ENCODE measurements at regions not wholly inside any gene's neighbourhood (a gene's known extent, or its start where the extent isn't known, plus 50 kb on each side); places are given as distances from the start of the nearest gene placed in this dataset.

GRCh38 chr3:145719114-145719513 is 441.9 kb downstream of the PLOD2 start:
- Mint-ChIP-seq H3K4me1 (no peaks in the 10 kb centered on the region), H3K9me3 (no peaks in the 10 kb centered on the region), H3K27me3 (no peaks in the 10 kb centered on the region), H3K4me3 (no peak overlapping the region), H3K36me3 (ENCODE audit: low read depth) (no peaks in the 10 kb centered on the region), H3K27ac (no peak overlapping the region)
- DNase-seq: no peak
- intact Hi-C loops (cut with micrococcal nuclease): no loop called here

GRCh38 chr3:145721273-145721805 is 439.6 kb downstream of the PLOD2 start:
- H3K27me3 Mint-ChIP-seq: no peaks in the 10 kb centered on the region
- H3K4me1 Mint-ChIP-seq: no peaks in the 10 kb centered on the region
- H3K27ac Mint-ChIP-seq: no peak overlapping the region
- DNase-seq: no peak
- intact Hi-C loops (cut with micrococcal nuclease): no loop called here
- H3K4me3 Mint-ChIP-seq: no peak overlapping the region
- H3K36me3 Mint-ChIP-seq (ENCODE audit: low read depth): no peaks in the 10 kb centered on the region
- no peaks in the 10 kb centered on the region for H3K9me3 Mint-ChIP-seq

GRCh38 chr3:145721815-145722214 is 439.2 kb downstream of the PLOD2 start:
- no peaks in the 10 kb centered on the region for H3K4me1 Mint-ChIP-seq
- no peak overlapping the region for H3K27ac Mint-ChIP-seq

GRCh38 chr3:145727476-145727875 is 433.5 kb downstream of the PLOD2 start:
- DNase-seq: no peak
- H3K27ac Mint-ChIP-seq: no peak overlapping the region
- intact Hi-C loops (cut with micrococcal nuclease): no loop called here
- H3K36me3 Mint-ChIP-seq (ENCODE audit: low read depth): no peaks in the 10 kb centered on the region
- no peaks in the 10 kb centered on the region for H3K9me3 Mint-ChIP-seq
- no peaks in the 10 kb centered on the region for H3K27me3 Mint-ChIP-seq
- no peaks in the 10 kb centered on the region for H3K4me1 Mint-ChIP-seq
- H3K4me3 Mint-ChIP-seq: no peak overlapping the region

More at GRCh38 chr3:145721815-145722214, 439.2 kb downstream of the PLOD2 start:
- Mint-ChIP-seq H3K36me3 (ENCODE audit: low read depth) (no peaks in the 10 kb centered on the region), H3K9me3 (no peaks in the 10 kb centered on the region), H3K27me3 (no peaks in the 10 kb centered on the region), H3K4me3 (no peak overlapping the region)
- DNase-seq: no peak
- intact Hi-C loops (cut with micrococcal nuclease): no loop called here

GRCh38 chr3:145735631-145736030 is 425.4 kb downstream of the PLOD2 start:
- no peaks in the 10 kb centered on the region for H3K9me3 Mint-ChIP-seq
- H3K4me3 Mint-ChIP-seq: no peak overlapping the region
- no peak for DNase-seq
- intact Hi-C loops (cut with micrococcal nuclease): no loop called here
- no peak overlapping the region for H3K27ac Mint-ChIP-seq
- no peaks in the 10 kb centered on the region for H3K27me3 Mint-ChIP-seq
- H3K4me1 Mint-ChIP-seq: no peaks in the 10 kb centered on the region
- no peaks in the 10 kb centered on the region for H3K36me3 Mint-ChIP-seq (ENCODE audit: low read depth)

- Mint-ChIP-seq H3K27me3 (no peaks in the 10 kb centered on the region), H3K4me1 (no peaks in the 10 kb centered on the region), H3K36me3 (ENCODE audit: low read depth) (no peaks in the 10 kb centered on the region), H3K9me3 (no peaks in the 10 kb centered on the region), H3K27ac (no peak overlapping the region), H3K4me3 (no peak overlapping the region)
- DNase-seq: no peak
- intact Hi-C loops (cut with micrococcal nuclease): no loop called here
Observed at GRCh38 chr3:145737952-145738351, 423.0 kb downstream of the PLOD2 start.

- Mint-ChIP-seq H3K36me3 (ENCODE audit: low read depth) (no peaks in the 10 kb centered on the region), H3K27ac (no peak overlapping the region), H3K9me3 (no peaks in the 10 kb centered on the region), H3K27me3 (no peaks in the 10 kb centered on the region), H3K4me3 (no peak overlapping the region), H3K4me1 (no peaks in the 10 kb centered on the region)
- intact Hi-C loops (cut with micrococcal nuclease): no loop called here
- DNase-seq: no peak
Observed at GRCh38 chr3:145739926-145740325, 421.1 kb downstream of the PLOD2 start.

GRCh38 chr3:145750657-145751056 is 410.3 kb downstream of the PLOD2 start:
- no peaks in the 10 kb centered on the region for H3K27me3 Mint-ChIP-seq
- H3K36me3 Mint-ChIP-seq (ENCODE audit: low read depth): no peaks in the 10 kb centered on the region
- no peak for DNase-seq
- intact Hi-C loops (cut with micrococcal nuclease): no loop called here
- H3K4me1 Mint-ChIP-seq: no peaks in the 10 kb centered on the region
- H3K9me3 Mint-ChIP-seq: no peaks in the 10 kb centered on the region
- H3K4me3 Mint-ChIP-seq: no peak overlapping the region
- H3K27ac Mint-ChIP-seq: no peak overlapping the region

- H3K27ac Mint-ChIP-seq: no peak overlapping the region
- H3K27me3 Mint-ChIP-seq: no peaks in the 10 kb centered on the region
- H3K4me1 Mint-ChIP-seq: no peaks in the 10 kb centered on the region
- no peaks in the 10 kb centered on the region for H3K36me3 Mint-ChIP-seq (ENCODE audit: low read depth)
- no peak overlapping the region for H3K4me3 Mint-ChIP-seq
- no peaks in the 10 kb centered on the region for H3K9me3 Mint-ChIP-seq
- intact Hi-C loops (cut with micrococcal nuclease): no loop called here
- no peak for DNase-seq
Observed at GRCh38 chr3:145752576-145752975, 408.4 kb downstream of the PLOD2 start.

GRCh38 chr3:145754605-145755289 is 406.2 kb downstream of the PLOD2 start:
- H3K9me3 Mint-ChIP-seq: no peaks in the 10 kb centered on the region

GRCh38 chr3:145760036-145760435 is 400.9 kb downstream of the PLOD2 start:
- Mint-ChIP-seq H3K27ac (no peak overlapping the region), H3K27me3 (no peaks in the 10 kb centered on the region), H3K4me1 (no peaks in the 10 kb centered on the region), H3K4me3 (no peak overlapping the region), H3K36me3 (ENCODE audit: low read depth) (no peaks in the 10 kb centered on the region), H3K9me3 (no peaks in the 10 kb centered on the region)
- intact Hi-C loops (cut with micrococcal nuclease): no loop called here
- DNase-seq: no peak

More at GRCh38 chr3:145754605-145755289, 406.2 kb downstream of the PLOD2 start:
- Mint-ChIP-seq H3K4me3 (no peak overlapping the region), H3K27me3 (no peaks in the 10 kb centered on the region), H3K27ac (no peak overlapping the region), H3K36me3 (ENCODE audit: low read depth) (no peaks in the 10 kb centered on the region), H3K4me1 (no peaks in the 10 kb centered on the region)
- DNase-seq: no peak
- intact Hi-C loops (cut with micrococcal nuclease): no loop called here

GRCh38 chr3:145767909-145768308 is 393.1 kb downstream of the PLOD2 start:
- H3K27ac Mint-ChIP-seq: no peak overlapping the region
- no peaks in the 10 kb centered on the region for H3K9me3 Mint-ChIP-seq
- H3K4me1 Mint-ChIP-seq: no peaks in the 10 kb centered on the region
- H3K27me3 Mint-ChIP-seq: no peaks in the 10 kb centered on the region
- DNase-seq: no peak
- no peaks in the 10 kb centered on the region for H3K36me3 Mint-ChIP-seq (ENCODE audit: low read depth)
- intact Hi-C loops (cut with micrococcal nuclease): no loop called here
- no peak overlapping the region for H3K4me3 Mint-ChIP-seq

- Mint-ChIP-seq H3K27ac (no peak overlapping the region), H3K36me3 (ENCODE audit: low read depth) (no peaks in the 10 kb centered on the region)
Observed at GRCh38 chr3:145776782-145777408, 384.1 kb downstream of the PLOD2 start.

GRCh38 chr3:145780301-145780700 is 380.7 kb downstream of the PLOD2 start:
- Mint-ChIP-seq H3K36me3 (ENCODE audit: low read depth) (no peaks in the 10 kb centered on the region), H3K27ac (no peak overlapping the region), H3K4me1 (no peaks in the 10 kb centered on the region), H3K9me3 (no peaks in the 10 kb centered on the region), H3K27me3 (no peaks in the 10 kb centered on the region), H3K4me3 (no peak overlapping the region)
- DNase-seq: no peak
- intact Hi-C loops (cut with micrococcal nuclease): no loop called here

More at GRCh38 chr3:145776782-145777408, 384.1 kb downstream of the PLOD2 start:
- peak; percentile 62 for DNase-seq
- intact Hi-C loops (cut with micrococcal nuclease): no loop called here
- Mint-ChIP-seq H3K4me3 (no peak overlapping the region), H3K9me3 (no peaks in the 10 kb centered on the region), H3K4me1 (no peaks in the 10 kb centered on the region), H3K27me3 (no peaks in the 10 kb centered on the region)
